ENCODE measurements at regions not wholly inside any gene's neighbourhood (a gene's known extent, or its start where the extent isn't known, plus 50 kb on each side); places are given as distances from the start of the nearest gene placed in this dataset.

DNA sequence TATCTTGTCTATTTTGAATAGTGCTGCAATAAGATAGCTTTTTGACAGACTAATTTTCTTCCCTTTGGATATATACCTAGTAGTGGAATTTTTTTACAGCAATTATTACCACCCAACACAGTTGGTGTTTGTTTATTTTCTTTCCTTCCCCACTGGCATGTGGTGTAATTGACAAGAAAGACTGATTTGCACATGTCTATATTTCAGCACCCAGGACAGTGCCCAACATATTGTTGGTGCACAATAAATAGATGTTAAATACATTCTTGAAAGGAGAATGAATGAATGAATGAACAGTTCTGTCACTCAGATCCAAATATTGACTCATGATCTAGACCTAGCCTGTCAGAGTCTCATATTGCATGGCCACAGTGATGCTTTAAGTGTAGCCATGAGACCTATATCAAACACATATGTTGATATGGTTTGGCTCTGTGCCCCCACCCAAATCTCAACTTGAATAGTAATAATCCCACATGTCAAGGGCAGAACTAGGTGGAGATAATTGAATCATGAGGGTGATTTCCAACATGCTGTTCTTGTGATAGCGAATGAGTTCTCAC lies 538.2 kb downstream of the NYAP2 start:
- Mint-ChIP-seq H3K4me3 (no peak overlapping the region), H3K27ac (ENCODE audit: unreplicated experiment) (no peak overlapping the region), H3K27me3 (ENCODE audit: low read depth) (no peaks in the 10 kb centered on the region), H3K4me1 (no peaks in the 10 kb centered on the region), H3K36me3 (ENCODE audit: low read depth) (no peaks in the 10 kb centered on the region), H3K9me3 (no peaks in the 10 kb centered on the region)
- TF ChIP-seq, protein P1, sequence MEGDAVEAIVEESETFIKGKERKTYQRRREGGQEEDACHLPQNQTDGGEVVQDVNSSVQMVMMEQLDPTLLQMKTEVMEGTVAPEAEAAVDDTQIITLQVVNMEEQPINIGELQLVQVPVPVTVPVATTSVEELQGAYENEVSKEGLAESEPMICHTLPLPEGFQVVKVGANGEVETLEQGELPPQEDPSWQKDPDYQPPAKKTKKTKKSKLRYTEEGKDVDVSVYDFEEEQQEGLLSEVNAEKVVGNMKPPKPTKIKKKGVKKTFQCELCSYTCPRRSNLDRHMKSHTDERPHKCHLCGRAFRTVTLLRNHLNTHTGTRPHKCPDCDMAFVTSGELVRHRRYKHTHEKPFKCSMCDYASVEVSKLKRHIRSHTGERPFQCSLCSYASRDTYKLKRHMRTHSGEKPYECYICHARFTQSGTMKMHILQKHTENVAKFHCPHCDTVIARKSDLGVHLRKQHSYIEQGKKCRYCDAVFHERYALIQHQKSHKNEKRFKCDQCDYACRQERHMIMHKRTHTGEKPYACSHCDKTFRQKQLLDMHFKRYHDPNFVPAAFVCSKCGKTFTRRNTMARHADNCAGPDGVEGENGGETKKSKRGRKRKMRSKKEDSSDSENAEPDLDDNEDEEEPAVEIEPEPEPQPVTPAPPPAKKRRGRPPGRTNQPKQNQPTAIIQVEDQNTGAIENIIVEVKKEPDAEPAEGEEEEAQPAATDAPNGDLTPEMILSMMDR (conservative IDR thresholded peaks at IDR 0.05) = no peak
- no peak for DNase-seq (ENCODE audit: low read depth, low spot score)

DNA sequence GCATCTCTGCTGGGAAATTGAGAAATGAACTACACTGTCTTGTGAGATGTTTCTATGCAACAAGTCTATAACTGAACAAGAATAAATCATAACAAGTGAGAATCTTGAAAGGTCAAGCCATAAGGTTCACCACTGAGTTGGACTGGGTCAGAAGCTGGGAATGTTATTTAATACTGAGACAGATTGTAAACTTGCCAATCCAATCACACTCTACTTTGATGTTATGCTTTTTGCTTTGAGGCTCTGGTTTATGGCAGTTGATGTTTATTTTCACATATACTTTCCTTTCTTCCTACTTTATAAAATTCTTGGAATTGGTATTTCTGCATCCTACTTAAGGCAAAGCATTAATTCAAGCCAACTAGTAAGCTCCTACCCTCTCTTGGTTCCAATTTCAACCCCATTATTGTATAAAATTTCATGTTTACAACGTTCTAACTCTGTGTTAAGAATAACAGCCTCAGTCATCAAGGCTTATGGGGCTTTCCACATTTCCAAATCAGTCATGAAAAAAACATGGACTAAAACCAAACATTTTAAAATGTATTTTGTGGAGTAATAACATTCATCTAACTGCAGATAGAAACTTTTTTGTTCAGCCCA lies 533.4 kb downstream of the NYAP2 start:
- no peak overlapping the region for H3K27ac Mint-ChIP-seq (ENCODE audit: unreplicated experiment)
- H3K27me3 Mint-ChIP-seq (ENCODE audit: low read depth) = no peaks in the 10 kb centered on the region
- H3K4me3 Mint-ChIP-seq = no peak overlapping the region
- TF ChIP-seq, protein P1 (conservative IDR thresholded peaks at IDR 0.05) = no peak
- no peak for DNase-seq (ENCODE audit: low read depth, low spot score)
- no peaks in the 10 kb centered on the region for H3K9me3 Mint-ChIP-seq
- no peaks in the 10 kb centered on the region for H3K36me3 Mint-ChIP-seq (ENCODE audit: low read depth)
- H3K4me1 Mint-ChIP-seq = no peaks in the 10 kb centered on the region

DNA sequence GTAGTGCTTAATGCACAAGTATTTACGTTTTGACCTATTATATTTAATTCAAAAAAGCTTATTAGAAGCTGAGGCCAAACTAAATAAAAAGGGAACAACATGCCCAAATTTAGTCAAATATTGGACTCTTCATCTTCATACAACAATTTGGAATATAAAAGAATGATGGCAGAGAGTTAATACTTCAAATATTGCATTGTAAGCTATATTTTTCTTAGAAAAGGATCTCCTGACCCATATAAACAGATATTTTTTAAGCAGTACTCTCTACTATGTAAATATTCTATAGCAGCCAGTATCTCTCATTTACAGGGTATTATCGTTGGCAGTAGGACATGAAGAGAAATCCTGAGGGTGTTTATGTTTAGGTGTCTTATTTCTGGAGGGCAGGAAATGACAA lies 531.2 kb downstream of the NYAP2 start:
- Mint-ChIP-seq H3K4me1 (no peaks in the 10 kb centered on the region), H3K4me3 (no peak overlapping the region), H3K36me3 (ENCODE audit: low read depth) (no peaks in the 10 kb centered on the region), H3K27me3 (ENCODE audit: low read depth) (no peaks in the 10 kb centered on the region), H3K27ac (ENCODE audit: unreplicated experiment) (no peak overlapping the region), H3K9me3 (no peaks in the 10 kb centered on the region)
- no peak for DNase-seq (ENCODE audit: low read depth, low spot score)
- TF ChIP-seq, protein P1 (conservative IDR thresholded peaks at IDR 0.05) = no peak

DNA sequence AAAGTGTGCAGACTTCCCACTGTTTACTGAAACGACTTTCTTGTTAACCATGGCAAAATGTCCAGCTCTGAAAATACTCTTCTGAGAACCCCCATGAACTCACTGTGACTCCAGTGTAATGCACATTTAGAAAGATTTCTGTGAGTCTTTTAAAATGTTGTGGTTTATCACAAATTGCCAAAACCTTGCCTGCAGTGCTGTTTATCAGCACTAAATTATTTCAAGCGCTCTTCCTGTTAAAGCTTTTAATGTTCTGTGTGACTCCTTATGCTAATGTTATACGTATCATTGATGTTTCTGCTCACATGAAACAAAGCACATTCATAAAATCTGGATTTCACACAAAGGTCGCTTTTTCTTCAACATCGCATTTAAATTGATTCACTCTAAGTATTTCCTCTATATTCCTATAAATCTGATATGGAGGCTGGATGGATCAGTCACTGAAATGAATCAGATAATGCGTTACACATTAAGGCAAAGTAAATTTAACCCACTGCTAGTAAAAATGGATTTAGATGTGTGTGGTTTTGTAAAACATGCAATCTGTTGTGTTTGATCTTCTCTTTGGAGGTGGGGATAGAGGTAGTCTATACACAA lies 521.2 kb downstream of the NYAP2 start:
- peaks cover 2% of the 10 kb centered on the region for H3K36me3 Mint-ChIP-seq (ENCODE audit: low read depth)
- H3K4me1 Mint-ChIP-seq = peaks cover 10% of the 10 kb centered on the region
- peaks cover 11% of the 10 kb centered on the region for H3K9me3 Mint-ChIP-seq
- no peak for DNase-seq (ENCODE audit: low read depth, low spot score)
- TF ChIP-seq, protein P1 (conservative IDR thresholded peaks at IDR 0.05) = no peak
- no peaks in the 10 kb centered on the region for H3K27me3 Mint-ChIP-seq (ENCODE audit: low read depth)
- H3K27ac Mint-ChIP-seq (ENCODE audit: unreplicated experiment) = peak overlapping the region; percentile 46
- H3K4me3 Mint-ChIP-seq = no peak overlapping the region

DNA sequence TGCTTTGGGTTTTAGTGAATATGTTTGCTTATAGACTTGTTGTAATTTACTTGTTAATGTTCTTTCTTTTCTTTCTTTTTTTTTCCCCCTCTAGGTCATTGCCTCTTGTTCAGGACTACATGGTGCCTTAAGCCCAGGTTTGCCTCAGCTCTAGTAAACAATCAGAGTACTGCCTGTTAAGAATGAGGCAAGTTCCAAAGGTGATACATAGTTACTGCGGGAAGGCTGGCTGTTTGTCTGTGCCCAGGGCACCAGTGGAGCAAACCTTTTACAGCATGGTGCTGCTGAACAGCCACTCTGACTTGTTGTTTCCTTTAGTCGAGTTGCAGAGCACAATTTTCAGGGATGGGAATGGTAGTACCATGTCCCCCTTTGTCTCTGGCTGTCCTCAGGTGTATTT lies 517.2 kb downstream of the NYAP2 start:
- Mint-ChIP-seq H3K9me3 (peaks cover 12% of the 10 kb centered on the region), H3K4me1 (peaks cover 10% of the 10 kb centered on the region), H3K27ac (ENCODE audit: unreplicated experiment) (no peak overlapping the region), H3K36me3 (ENCODE audit: low read depth) (peaks cover 3% of the 10 kb centered on the region), H3K4me3 (no peak overlapping the region), H3K27me3 (ENCODE audit: low read depth) (no peaks in the 10 kb centered on the region)
- TF ChIP-seq, protein P1 (conservative IDR thresholded peaks at IDR 0.05) = no peak
- DNase-seq (ENCODE audit: low read depth, low spot score) = no peak
